Epithelial cell of proximal tubule (primary cell): ENCODE measurements at regions not wholly inside any gene's neighbourhood (a gene's known extent, or its start where the extent isn't known, plus 50 kb on each side); places are given as distances from the start of the nearest gene placed in this dataset.

Source experiments
- DNase-seq: peaks from one replicate; pipeline ENCODE4 v3.0.0-alpha.2; 2011; ENCODE audit warnings: low read depth
- H3K4me3 ChIP-seq: 2 replicates; pipeline ENCODE4 v1.5.1; 2011; ENCODE audit warnings: low read depth, mild to moderate bottlenecking, low read length
- TF ChIP-seq, protein P1 (sequence below): conservative IDR thresholded peaks from 2 replicates; pipeline ENCODE4 v1.5.1; 2012; ENCODE audit warnings: low read depth, mild to moderate bottlenecking, low read length

DNA sequence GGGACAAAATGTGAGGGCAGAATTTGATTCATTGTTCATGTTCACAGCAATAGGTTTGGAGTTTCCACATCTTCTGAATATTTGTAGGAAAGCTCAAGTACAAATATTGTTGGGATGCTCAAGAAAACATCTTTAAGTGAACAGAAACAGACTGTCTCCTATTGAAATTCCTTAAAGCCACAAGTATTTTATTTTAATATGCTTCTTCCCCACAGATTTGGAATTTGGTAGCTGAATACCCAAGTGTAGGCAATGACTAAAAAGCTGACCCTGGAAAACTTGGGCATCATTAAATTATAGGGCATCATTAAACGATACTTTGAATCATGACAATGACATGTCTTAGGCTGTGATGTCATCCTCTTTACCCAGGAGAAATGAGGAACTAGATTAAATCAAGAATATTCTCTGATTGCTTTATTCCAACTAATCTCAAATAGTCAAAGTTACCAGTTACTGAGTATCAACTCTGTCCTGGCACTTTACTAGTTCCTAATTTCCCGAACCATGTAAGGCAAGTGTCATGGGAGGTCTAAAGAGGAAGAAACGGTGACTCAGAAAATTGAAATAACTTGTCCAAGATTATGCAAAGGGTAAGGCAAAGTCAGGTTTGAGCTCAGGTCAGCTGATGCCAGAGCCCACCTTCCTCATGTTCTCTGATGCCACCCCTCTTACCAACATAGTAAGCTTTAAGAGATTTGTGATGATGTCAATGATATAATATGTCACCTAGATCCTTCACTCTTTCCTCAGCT lies 223.1 kb upstream of the LEF1 start:
- TF ChIP-seq, protein P1, sequence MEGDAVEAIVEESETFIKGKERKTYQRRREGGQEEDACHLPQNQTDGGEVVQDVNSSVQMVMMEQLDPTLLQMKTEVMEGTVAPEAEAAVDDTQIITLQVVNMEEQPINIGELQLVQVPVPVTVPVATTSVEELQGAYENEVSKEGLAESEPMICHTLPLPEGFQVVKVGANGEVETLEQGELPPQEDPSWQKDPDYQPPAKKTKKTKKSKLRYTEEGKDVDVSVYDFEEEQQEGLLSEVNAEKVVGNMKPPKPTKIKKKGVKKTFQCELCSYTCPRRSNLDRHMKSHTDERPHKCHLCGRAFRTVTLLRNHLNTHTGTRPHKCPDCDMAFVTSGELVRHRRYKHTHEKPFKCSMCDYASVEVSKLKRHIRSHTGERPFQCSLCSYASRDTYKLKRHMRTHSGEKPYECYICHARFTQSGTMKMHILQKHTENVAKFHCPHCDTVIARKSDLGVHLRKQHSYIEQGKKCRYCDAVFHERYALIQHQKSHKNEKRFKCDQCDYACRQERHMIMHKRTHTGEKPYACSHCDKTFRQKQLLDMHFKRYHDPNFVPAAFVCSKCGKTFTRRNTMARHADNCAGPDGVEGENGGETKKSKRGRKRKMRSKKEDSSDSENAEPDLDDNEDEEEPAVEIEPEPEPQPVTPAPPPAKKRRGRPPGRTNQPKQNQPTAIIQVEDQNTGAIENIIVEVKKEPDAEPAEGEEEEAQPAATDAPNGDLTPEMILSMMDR = no peak
- H3K4me3 ChIP-seq = no peak overlapping the region
- no peak for DNase-seq

DNA sequence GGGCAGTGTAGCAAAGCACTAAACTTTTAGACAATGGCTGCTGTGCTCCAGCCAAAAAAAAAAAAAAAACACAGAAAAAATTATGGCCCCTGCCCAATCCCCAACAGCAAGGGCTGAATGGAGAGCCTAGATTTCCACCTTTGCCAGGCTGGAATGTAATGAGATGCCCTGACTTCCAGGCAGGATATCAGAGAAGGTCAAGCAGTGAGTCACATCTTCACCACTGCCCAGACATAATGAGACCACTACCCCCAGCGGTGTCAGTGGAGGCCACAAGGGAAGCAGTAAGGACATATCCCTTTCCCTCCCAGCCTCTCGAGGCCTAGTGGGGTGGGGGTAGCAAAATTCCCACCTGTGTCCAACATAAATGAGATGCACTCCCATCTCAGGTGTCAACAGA lies 216.3 kb upstream of the LEF1 start:
- DNase-seq = no peak
- TF ChIP-seq, protein P1 = no peak
- H3K4me3 ChIP-seq = no peak overlapping the region

DNA sequence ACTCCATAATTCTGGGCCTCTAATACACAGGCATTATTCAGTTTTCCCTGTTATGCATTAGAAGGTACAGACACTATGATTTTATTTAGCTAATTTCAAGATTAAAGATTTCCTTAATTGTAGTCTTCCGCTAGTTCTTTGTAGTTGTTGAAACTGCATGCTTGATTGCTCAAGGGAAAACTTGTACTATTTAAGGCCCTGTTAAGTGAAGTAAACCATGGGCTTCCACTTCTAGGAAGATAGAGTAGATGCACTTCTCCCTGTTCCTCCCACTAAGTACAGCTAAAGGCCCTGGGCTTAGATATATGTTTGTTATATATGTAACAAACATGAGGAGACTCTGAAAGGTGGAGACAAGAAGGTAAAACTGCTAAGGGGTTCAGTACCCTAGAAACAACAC lies 215.8 kb upstream of the LEF1 start:
- DNase-seq = no peak
- H3K4me3 ChIP-seq = no peak overlapping the region
- TF ChIP-seq, protein P1 = no peak

GRCh38 chr4:108383157-108383556 lies 214.4 kb upstream of the LEF1 start:
- TF ChIP-seq, protein P1 = no peak
- H3K4me3 ChIP-seq = no peak overlapping the region
- DNase-seq = no peak

DNA sequence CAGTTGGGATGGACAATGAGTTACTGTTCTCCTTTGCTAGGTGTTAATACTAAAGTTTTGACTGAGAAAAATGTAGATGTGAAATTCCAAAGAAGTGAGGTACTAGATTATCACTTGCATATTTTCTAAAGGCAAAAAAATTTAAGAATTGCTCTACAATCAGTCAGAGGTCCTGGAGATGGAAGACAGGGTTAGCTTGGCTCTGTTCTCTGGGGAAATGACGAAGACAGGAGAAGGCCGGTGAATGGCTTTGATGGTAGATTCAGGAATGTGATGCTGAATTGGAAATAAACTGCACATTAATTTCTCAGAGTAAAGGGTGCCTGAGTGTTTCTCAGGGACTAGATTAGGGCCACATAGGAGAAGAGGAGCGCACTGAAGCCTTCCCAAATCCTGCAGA lies 214.0 kb upstream of the LEF1 start:
- DNase-seq = no peak
- H3K4me3 ChIP-seq = no peak overlapping the region
- TF ChIP-seq, protein P1 = no peak

DNA sequence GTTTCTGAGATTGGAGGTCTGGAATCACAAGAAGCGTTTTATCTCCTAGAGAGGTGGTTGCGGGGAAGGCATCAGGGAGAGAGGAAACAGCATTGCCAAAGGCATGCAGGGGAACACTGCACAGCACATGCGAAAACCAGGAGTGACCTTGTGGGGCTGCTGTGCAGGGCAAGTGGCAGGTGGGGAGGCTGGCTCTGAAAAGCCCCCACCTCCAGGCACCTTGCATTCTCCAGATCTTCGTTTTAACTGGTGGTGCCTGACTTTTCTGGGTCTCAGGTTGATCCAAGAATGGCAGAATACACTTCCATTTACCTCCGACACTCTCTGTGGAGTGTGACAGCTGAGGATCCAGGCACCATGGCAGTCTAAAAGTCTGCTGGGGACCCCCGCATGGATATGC lies 209.4 kb upstream of the LEF1 start:
- no peak overlapping the region for H3K4me3 ChIP-seq
- DNase-seq = no peak
- TF ChIP-seq, protein P1 = no peak

DNA sequence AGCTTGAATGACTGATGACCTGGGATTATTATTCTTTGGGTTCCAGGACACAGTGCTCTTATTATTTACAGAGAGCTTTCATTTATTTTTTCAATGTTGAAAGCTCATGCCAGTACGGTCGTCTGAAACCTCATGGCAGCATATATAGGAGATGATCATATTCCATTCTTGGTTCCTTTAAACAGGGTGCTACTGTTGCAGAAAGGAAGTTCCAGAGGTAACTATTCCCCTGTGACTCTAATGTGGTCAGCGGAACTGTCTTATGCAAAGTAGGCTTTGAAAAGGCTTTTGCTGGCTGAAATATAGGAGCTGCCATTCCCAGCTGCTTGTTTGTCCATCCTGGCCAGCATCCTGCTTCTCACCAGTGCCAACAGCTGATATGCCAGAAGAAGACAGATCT lies 208.3 kb upstream of the LEF1 start:
- TF ChIP-seq, protein P1 = no peak
- no peak overlapping the region for H3K4me3 ChIP-seq
- no peak for DNase-seq
